ENCODE measurements at regions not wholly inside any gene's neighbourhood (a gene's known extent, or its start where the extent isn't known, plus 50 kb on each side); places are given as distances from the start of the nearest gene placed in this dataset.

DNA sequence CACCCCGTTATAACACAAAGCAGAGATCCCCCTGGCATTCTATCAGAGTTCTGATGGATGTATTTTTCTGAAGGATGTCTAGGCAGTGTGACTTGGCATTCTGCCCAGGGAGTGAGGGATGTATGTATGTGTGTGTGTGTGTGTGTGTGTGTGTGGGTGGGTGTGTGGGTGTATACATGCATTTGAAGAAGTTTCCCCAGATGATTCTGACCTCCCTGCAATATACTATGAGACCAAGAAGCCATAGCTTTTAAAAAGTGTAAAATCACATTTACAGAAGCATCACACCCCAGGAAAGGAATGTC, 59.7 kb upstream of the NAP1L1 start:
- no peaks in the 10 kb centered on the region for H3K27me3 ChIP-seq (ENCODE audit: insufficient read depth)
- DNase-seq: peak; percentile 24
- ChIA-PET CTCF (interaction anchor here (0.7 to 3.3 kb wide), 2 partner anchors 15 to 19 kb away, joined by 3 to 9 read pairs; no protein-coding TSS in a partner anchor), POLR2A (no interaction called here)
- no peaks in the 10 kb centered on the region for H3K79me2 ChIP-seq (ENCODE audit: insufficient read depth)
- no peak overlapping the region for H3K9ac ChIP-seq
- WGBS (ENCODE audit: low lambda C conversion rate): 22% methylated on average over 1 of the region's 1 CpG
- peak overlapping the region; percentile 27; the same call in 1 of the 2 replicates for H3K4me2 ChIP-seq
- H3F3A ChIP-seq (replicated peaks; ENCODE audit: insufficient read depth): no peaks in the 10 kb centered on the region
- peaks cover 0 to 6% of the 10 kb centered on the region in 2 experiments; a peak in 2 of 4 replicates for H3K4me1 ChIP-seq (ENCODE audit: control insufficient read depth in 1 of 2, insufficient read depth in 2 of 2, low read depth in 1 of 2, low read length in 1 of 2)
- no peaks in the 10 kb centered on the region for H3K9me2 ChIP-seq
- H3K9me3 ChIP-seq: no peaks in the 10 kb centered on the region
- H3K4me3 ChIP-seq (ENCODE audit: low read depth in 2 of 2, low read length in 1 of 2): no peak overlapping the region
- H3K27ac ChIP-seq (ENCODE audit: low read depth in 2 of 2, low read length in 1 of 2): no peak overlapping the region
- H2AFZ ChIP-seq (ENCODE audit: low read depth): peak overlapping the region; percentile 58; the same call in 1 of the 2 replicates
- H3K36me3 ChIP-seq (replicated peaks in 1 of 2; ENCODE audit: control insufficient read depth in 1 of 2, insufficient read depth in 2 of 2, low read length in 1 of 2): no peaks in the 10 kb centered on the region
- TF ChIP-seq RCOR1 (IDR thresholded peaks at IDR 0.05; ENCODE audit: low read length) (no peak), EP300 (IDR thresholded peaks at IDR 0.05; ENCODE audit: borderline replicate concordance in 1 of 2, low read depth in 1 of 2, low read length in 1 of 2) (0 out of 4 replicates have a peak, but pooled peaks of 1 of the 2 experiments have one; percentile 13), CHD2 (IDR thresholded peaks at IDR 0.05; ENCODE audit: low read length, partially characterized antibody) (no peak), NFIC (IDR thresholded peaks at IDR 0.05; ENCODE audit: borderline replicate concordance) (peak; percentile 88), TCF12 (IDR thresholded peaks at IDR 0.05) (peak; percentile 33; the same call in 1 of the 2 replicates)
- TF ChIP-seq, protein P1, sequence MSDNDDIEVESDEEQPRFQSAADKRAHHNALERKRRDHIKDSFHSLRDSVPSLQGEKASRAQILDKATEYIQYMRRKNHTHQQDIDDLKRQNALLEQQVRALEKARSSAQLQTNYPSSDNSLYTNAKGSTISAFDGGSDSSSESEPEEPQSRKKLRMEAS (IDR thresholded peaks at IDR 0.05; ENCODE audit: low read depth): 0 out of 2 replicates have a peak, but pooled peaks have one; percentile 7
- TF ChIP-seq, protein P2, sequence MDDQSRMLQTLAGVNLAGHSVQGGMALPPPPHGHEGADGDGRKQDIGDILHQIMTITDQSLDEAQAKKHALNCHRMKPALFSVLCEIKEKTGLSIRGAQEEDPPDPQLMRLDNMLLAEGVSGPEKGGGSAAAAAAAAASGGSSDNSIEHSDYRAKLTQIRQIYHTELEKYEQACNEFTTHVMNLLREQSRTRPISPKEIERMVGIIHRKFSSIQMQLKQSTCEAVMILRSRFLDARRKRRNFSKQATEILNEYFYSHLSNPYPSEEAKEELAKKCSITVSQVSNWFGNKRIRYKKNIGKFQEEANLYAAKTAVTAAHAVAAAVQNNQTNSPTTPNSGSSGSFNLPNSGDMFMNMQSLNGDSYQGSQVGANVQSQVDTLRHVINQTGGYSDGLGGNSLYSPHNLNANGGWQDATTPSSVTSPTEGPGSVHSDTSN (IDR thresholded peaks at IDR 0.05): peak; percentile 24; the same call in 1 of the 2 replicates
- no peaks in the 10 kb centered on the region for H4K20me1 ChIP-seq (ENCODE audit: insufficient read depth)

DNA sequence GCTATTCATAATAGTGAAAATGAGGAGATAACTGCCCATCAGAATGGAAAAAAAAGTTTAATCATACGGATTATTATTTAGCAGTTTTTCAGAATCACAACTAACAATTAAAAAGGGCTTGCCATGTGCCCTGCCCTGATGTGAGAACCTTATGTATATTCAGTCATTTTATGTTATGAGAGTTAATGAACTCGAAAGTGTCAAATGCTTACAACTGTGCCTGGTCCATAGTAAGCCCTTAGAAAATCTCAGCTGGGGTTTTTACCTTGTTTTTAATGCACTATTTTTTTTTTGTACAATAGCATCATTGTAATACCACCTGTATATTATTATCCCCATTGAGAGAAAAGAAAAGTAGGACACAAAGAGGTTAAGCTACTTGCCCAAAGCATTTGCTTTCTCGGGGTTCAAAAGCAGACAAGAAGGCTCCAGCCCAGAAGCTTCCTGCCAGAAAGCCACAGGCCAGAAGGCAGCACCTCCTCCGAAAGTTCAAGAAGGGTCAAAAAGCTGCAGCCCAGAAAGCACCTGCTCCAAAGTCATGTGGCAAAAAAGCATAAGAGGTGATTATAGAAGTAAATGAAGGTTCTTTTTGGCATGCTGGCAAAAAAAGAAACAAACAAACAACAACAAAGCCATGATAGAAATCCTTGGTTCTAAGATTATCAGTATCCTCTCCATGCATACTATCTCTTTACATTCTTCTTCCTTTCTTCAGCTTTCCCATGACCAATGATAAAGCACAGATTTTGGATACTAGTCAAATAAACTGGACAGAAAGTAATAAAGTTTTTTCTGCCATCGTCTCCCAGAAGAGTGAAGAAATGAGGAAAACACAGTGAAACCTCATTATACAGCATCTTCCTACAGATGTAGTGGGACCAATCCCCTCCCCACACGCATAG, 59.1 kb upstream of the NAP1L1 start:
- Histone ChIP-seq H3K36me3 (replicated peaks in 1 of 2; ENCODE audit: control insufficient read depth in 1 of 2, insufficient read depth in 2 of 2, low read length in 1 of 2) (no peaks in the 10 kb centered on the region), H3F3A (replicated peaks; ENCODE audit: insufficient read depth) (no peaks in the 10 kb centered on the region), H3K4me2 (peak overlapping the region; percentile 27; the same call in 1 of the 2 replicates), H3K27ac (ENCODE audit: low read depth in 2 of 2, low read length in 1 of 2) (no peak overlapping the region), H3K9me2 (no peaks in the 10 kb centered on the region), H2AFZ (ENCODE audit: low read depth) (peak overlapping the region; percentile 58; the same call in 1 of the 2 replicates), H3K4me1 (ENCODE audit: control insufficient read depth in 1 of 2, insufficient read depth in 2 of 2, low read depth in 1 of 2, low read length in 1 of 2) (peaks cover 0 to 6% of the 10 kb centered on the region in 2 experiments; a peak in 2 of 4 replicates), H3K27me3 (ENCODE audit: insufficient read depth) (no peaks in the 10 kb centered on the region), H4K20me1 (ENCODE audit: insufficient read depth) (no peaks in the 10 kb centered on the region), H3K4me3 (ENCODE audit: low read depth in 2 of 2, low read length in 1 of 2) (no peak overlapping the region), H3K9me3 (no peaks in the 10 kb centered on the region), H3K9ac (no peak overlapping the region), H3K79me2 (ENCODE audit: insufficient read depth) (no peaks in the 10 kb centered on the region)
- 59% methylated on average over 6 of the region's 6 CpGs for WGBS (ENCODE audit: low lambda C conversion rate)
- ChIA-PET POLR2A (no interaction called here), CTCF (interaction anchor here (0.9 to 3.3 kb wide), 2 partner anchors 16 to 51 kb away, joined by 3 to 9 read pairs; no protein-coding TSS in a partner anchor)
- no peak for DNase-seq
- TF ChIP-seq RAD21 (IDR thresholded peaks at IDR 0.05; ENCODE audit: low read length): no peak
- TF ChIP-seq FOXM1 (IDR thresholded peaks at IDR 0.05; ENCODE audit: low read depth): no peak
- TF ChIP-seq, protein P1 (IDR thresholded peaks at IDR 0.05; ENCODE audit: low read depth): 0 out of 2 replicates have a peak, but pooled peaks have one; percentile 12
- TF ChIP-seq, protein P3, sequence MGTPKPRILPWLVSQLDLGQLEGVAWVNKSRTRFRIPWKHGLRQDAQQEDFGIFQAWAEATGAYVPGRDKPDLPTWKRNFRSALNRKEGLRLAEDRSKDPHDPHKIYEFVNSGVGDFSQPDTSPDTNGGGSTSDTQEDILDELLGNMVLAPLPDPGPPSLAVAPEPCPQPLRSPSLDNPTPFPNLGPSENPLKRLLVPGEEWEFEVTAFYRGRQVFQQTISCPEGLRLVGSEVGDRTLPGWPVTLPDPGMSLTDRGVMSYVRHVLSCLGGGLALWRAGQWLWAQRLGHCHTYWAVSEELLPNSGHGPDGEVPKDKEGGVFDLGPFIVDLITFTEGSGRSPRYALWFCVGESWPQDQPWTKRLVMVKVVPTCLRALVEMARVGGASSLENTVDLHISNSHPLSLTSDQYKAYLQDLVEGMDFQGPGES (IDR thresholded peaks at IDR 0.05; ENCODE audit: low read depth, low read length): no peak
- no peak for TF ChIP-seq FOXJ3 (CRISPR knock-in tag; IDR thresholded peaks at IDR 0.05)
- 0 out of 2 replicates have a peak, but pooled peaks have one; percentile 2 for TF ChIP-seq RXRA (IDR thresholded peaks at IDR 0.05; ENCODE audit: borderline replicate concordance, low read depth)
- TF ChIP-seq MXI1 (IDR thresholded peaks at IDR 0.05; ENCODE audit: low read depth, low read length): no peak
